PC-9 (cell line): ENCODE measurements at regions not wholly inside any gene's neighbourhood (a gene's known extent, or its start where the extent isn't known, plus 50 kb on each side); places are given as distances from the start of the nearest gene placed in this dataset.

Source experiments
- BruUV-seq: library from RNA; stranded (reverse); fragments of 400-500 nt; replicated peaks from 2 replicates; lab custom pipeline; 2021; lab: Mats Ljungman, UMichigan
- CTCF ChIA-PET: fragments of 300-600 bp; sonication (Branson Sonifier 250); formaldehyde crosslinking; loops from one replicate; lab custom pipeline; 2022; ENCODE audit warnings: antibody characterized with exemption; lab: Charles Lee
- POLR2A ChIA-PET: fragments of 300-600 bp; sonication (Branson Sonifier 250); formaldehyde crosslinking; loops from one replicate; lab custom pipeline; 2022; ENCODE audit warnings: antibody characterized with exemption; ENCODE audit not compliant: unreplicated experiment; lab: Charles Lee
- DNase-seq, 2 experiments: peaks; one replicate each; pipeline versions ENCODE4 v3.0.0 to v3.0.0-alpha.2; 2015 to 2022; ENCODE audit warnings: mixed read lengths in 1 of 2
- H2AFZ ChIP-seq: fragments of 200-600 bp; sonication (generic); 2 replicates; pipeline ENCODE4 v1.8.1; 2017; ENCODE audit warnings: antibody characterized with exemption
- H3F3A ChIP-seq: fragments of 200-600 bp; sonication (generic); 2 replicates; pipeline ENCODE4 v1.8.1; 2017; ENCODE audit warnings: antibody characterized with exemption, mild to moderate bottlenecking, low read depth; ENCODE audit not compliant: insufficient read depth
- H3K27ac ChIP-seq: fragments of 200-600 bp; sonication (generic); 2 replicates; pipeline ENCODE4 v1.6.1; 2016; ENCODE audit warnings: mixed run types
- H3K27me3 ChIP-seq: fragments of 200-600 bp; sonication (generic); 2 replicates; pipeline ENCODE4 v1.6.1; 2016; ENCODE audit warnings: low read depth, mixed run types; ENCODE audit not compliant: insufficient read depth
- H3K36me3 ChIP-seq: fragments of 200-600 bp; sonication (generic); 2 replicates; pipeline ENCODE4 v1.6.1; 2016; ENCODE audit warnings: low read depth, mixed run types
- H3K4me1 ChIP-seq: fragments of 200-600 bp; sonication (generic); replicated peaks from 2 replicates; pipeline ENCODE4 v1.6.1; 2016; ENCODE audit warnings: mixed run types; ENCODE audit not compliant: insufficient read depth
- H3K4me2 ChIP-seq: fragments of 200-600 bp; sonication (generic); 2 replicates; pipeline ENCODE4 v1.6.1; 2017; ENCODE audit warnings: mixed run types
- H3K4me3 ChIP-seq: fragments of 200-600 bp; sonication (generic); 2 replicates; pipeline ENCODE4 v1.6.1; 2016; ENCODE audit warnings: mixed run types
- H3K79me2 ChIP-seq: fragments of 200-600 bp; sonication (generic); 2 replicates; pipeline ENCODE4 v1.6.1; 2017; ENCODE audit warnings: low read depth, mixed run types
- H3K9me2 ChIP-seq: fragments of 200-600 bp; sonication (generic); 2 replicates; pipeline ENCODE4 v1.8.1; 2017; ENCODE audit warnings: mild to moderate bottlenecking; ENCODE audit not compliant: insufficient read depth
- H3K9me3 ChIP-seq: fragments of 200-600 bp; sonication (generic); 2 replicates; pipeline ENCODE4 v1.8.1; 2016; ENCODE audit warnings: low read depth; ENCODE audit not compliant: insufficient read depth
- H4K20me1 ChIP-seq: fragments of 200-600 bp; sonication (generic); 2 replicates; pipeline ENCODE4 v1.8.1; 2017; ENCODE audit not compliant: insufficient read depth
- CTCF ChIP-seq: fragments of 200-600 bp; sonication (generic); conservative IDR thresholded peaks from 2 replicates; pipeline ENCODE4 v1.6.1; 2017; ENCODE audit warnings: mixed run types, antibody characterized with exemption, mild to moderate bottlenecking, moderate library complexity
- EZH2 ChIP-seq: fragments of 200-600 bp; sonication (generic); IDR thresholded peaks from 2 replicates; pipeline ENCODE4 v1.8.0; 2017; ENCODE audit warnings: antibody characterized with exemption, low read depth
- intact Hi-C: fragments of 100-400 bp; cut with micrococcal nuclease; formaldehyde crosslinking; loops from one replicate; pipeline ENCODE4 v1.10.0; 2022; ENCODE audit not compliant: unreplicated experiment

GRCh38 chr5:63837437-63837836 lies 124.8 kb downstream of the HTR1A start:
- Histone ChIP-seq H3F3A (no peaks in the 10 kb centered on the region), H3K4me2 (no peak overlapping the region), H3K9me3 (no peaks in the 10 kb centered on the region), H4K20me1 (no peaks in the 10 kb centered on the region), H2AFZ (no peak overlapping the region), H3K36me3 (no peaks in the 10 kb centered on the region), H3K4me1 (no peaks in the 10 kb centered on the region), H3K27ac (no peak overlapping the region), H3K79me2 (no peaks in the 10 kb centered on the region), H3K9me2 (no peaks in the 10 kb centered on the region), H3K4me3 (no peak overlapping the region), H3K27me3 (no peaks in the 10 kb centered on the region)
- no peak for DNase-seq
- intact Hi-C loops: no loop called here
- no peak for TF ChIP-seq EZH2
- TF ChIP-seq CTCF: no peak
- ChIA-PET POLR2A (no interaction called here), CTCF (no interaction called here)
- BruUV-seq: no TSS peak

- TF ChIP-seq EZH2 (no peak), CTCF (no peak)
- Histone ChIP-seq H3K27ac (no peak overlapping the region), H3K4me2 (no peak overlapping the region), H3K27me3 (no peaks in the 10 kb centered on the region), H3K36me3 (no peaks in the 10 kb centered on the region), H3F3A (no peaks in the 10 kb centered on the region), H3K79me2 (no peaks in the 10 kb centered on the region), H3K4me3 (no peak overlapping the region), H2AFZ (no peak overlapping the region), H3K9me2 (no peaks in the 10 kb centered on the region), H4K20me1 (no peaks in the 10 kb centered on the region), H3K9me3 (no peaks in the 10 kb centered on the region), H3K4me1 (no peaks in the 10 kb centered on the region)
- no peak for DNase-seq
- intact Hi-C loops: no loop called here
- BruUV-seq: no TSS peak
- POLR2A ChIA-PET: no interaction called here
- CTCF ChIA-PET: no interaction called here
Measured at GRCh38 chr5:63831381-63831780, 130.9 kb downstream of the HTR1A start.

GRCh38 chr5:63825984-63826383 lies 136.3 kb downstream of the HTR1A start:
- CTCF ChIA-PET: no interaction called here
- Histone ChIP-seq H3K9me3 (no peaks in the 10 kb centered on the region), H2AFZ (no peak overlapping the region), H3K36me3 (no peaks in the 10 kb centered on the region), H3K4me3 (no peak overlapping the region), H3K4me1 (no peaks in the 10 kb centered on the region), H3F3A (no peaks in the 10 kb centered on the region), H3K4me2 (no peak overlapping the region), H3K9me2 (no peaks in the 10 kb centered on the region), H3K79me2 (no peaks in the 10 kb centered on the region), H4K20me1 (no peaks in the 10 kb centered on the region), H3K27ac (no peak overlapping the region), H3K27me3 (no peaks in the 10 kb centered on the region)
- no peak for DNase-seq
- intact Hi-C loops: no loop called here
- POLR2A ChIA-PET: no interaction called here
- no TSS peak for BruUV-seq
- no peak for TF ChIP-seq EZH2
- TF ChIP-seq CTCF: no peak
